Nephron progenitor cell (in vitro differentiated cells): ENCODE measurements at regions not wholly inside any gene's neighbourhood (a gene's known extent, or its start where the extent isn't known, plus 50 kb on each side); places are given as distances from the start of the nearest gene placed in this dataset.

Experiments used
- DNase-seq: peaks from one replicate; pipeline ENCODE4 v3.0.0; 2021
- H3K27ac Mint-ChIP-seq: 2 replicates; pipeline ENCODE4 v1.8.0; 2021; ENCODE audit warnings: mild to moderate bottlenecking, moderate library complexity, mixed read lengths
- H3K27me3 Mint-ChIP-seq: 2 replicates; pipeline ENCODE4 v1.8.0; 2021; ENCODE audit warnings: mild to moderate bottlenecking, low read depth, mixed read lengths; ENCODE audit not compliant: poor library complexity
- H3K36me3 Mint-ChIP-seq: 2 replicates; pipeline ENCODE4 v1.8.0; 2021; ENCODE audit warnings: low read depth, mixed read lengths
- H3K4me1 Mint-ChIP-seq: 2 replicates; pipeline ENCODE4 v1.8.0; 2021; ENCODE audit warnings: mixed read lengths
- H3K4me3 Mint-ChIP-seq: 2 replicates; pipeline ENCODE4 v1.8.0; 2021; ENCODE audit warnings: mild to moderate bottlenecking, moderate library complexity, mixed read lengths
- H3K9me3 Mint-ChIP-seq: 2 replicates; pipeline ENCODE4 v1.8.0; 2021; ENCODE audit warnings: mild to moderate bottlenecking, moderate library complexity, mixed read lengths
- CTCF ChIP-seq: fragments of 200-600 bp; sonication (generic); IDR thresholded peaks from 2 replicates; pipeline ENCODE4 v1.5.0; 2021; ENCODE audit warnings: antibody characterized with exemption

- peaks cover 4% of the 10 kb centered on the region for H3K27me3 Mint-ChIP-seq
- peaks cover 30% of the 10 kb centered on the region for H3K36me3 Mint-ChIP-seq
- H3K4me3 Mint-ChIP-seq: no peak overlapping the region
- DNase-seq: no peak
- no peak for TF ChIP-seq CTCF
- peaks cover 45% of the 10 kb centered on the region for H3K9me3 Mint-ChIP-seq
- H3K27ac Mint-ChIP-seq: no peak overlapping the region
- H3K4me1 Mint-ChIP-seq: peaks cover 6% of the 10 kb centered on the region
Measured at GRCh38 chr9:20015427-20015931, 226.6 kb upstream of the SLC24A2 start.

DNA sequence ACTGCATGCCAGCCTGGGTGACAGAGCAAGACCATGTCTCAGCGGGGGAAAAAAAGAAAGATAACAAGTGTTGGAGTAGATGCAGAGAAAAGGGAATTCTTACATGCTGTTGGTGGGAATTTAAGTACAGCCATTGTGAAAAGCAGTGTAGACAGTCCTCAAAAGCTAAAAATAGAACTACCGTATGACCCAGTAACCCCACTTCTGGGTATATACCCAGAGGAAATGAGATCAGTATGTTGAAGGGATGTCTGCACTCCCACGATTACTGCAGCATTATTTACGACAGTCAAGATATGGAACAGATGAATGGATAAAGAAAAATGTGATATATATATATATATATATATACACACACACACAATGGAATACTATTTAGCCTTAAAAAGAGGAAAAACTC lies 225.3 kb upstream of the SLC24A2 start:
- no peak overlapping the region for H3K27ac Mint-ChIP-seq
- no peak for TF ChIP-seq CTCF
- peaks cover 38% of the 10 kb centered on the region for H3K9me3 Mint-ChIP-seq
- H3K36me3 Mint-ChIP-seq: peaks cover 30% of the 10 kb centered on the region
- H3K4me3 Mint-ChIP-seq: no peak overlapping the region
- peaks cover 6% of the 10 kb centered on the region for H3K4me1 Mint-ChIP-seq
- peaks cover 4% of the 10 kb centered on the region for H3K27me3 Mint-ChIP-seq
- DNase-seq: no peak

GRCh38 chr9:20012232-20012631 lies 223.4 kb upstream of the SLC24A2 start:
- H3K27ac Mint-ChIP-seq: no peak overlapping the region
- peaks cover 6% of the 10 kb centered on the region for H3K4me1 Mint-ChIP-seq
- TF ChIP-seq CTCF: no peak
- H3K27me3 Mint-ChIP-seq: no peaks in the 10 kb centered on the region
- H3K36me3 Mint-ChIP-seq: peaks cover 30% of the 10 kb centered on the region
- no peak overlapping the region for H3K4me3 Mint-ChIP-seq
- DNase-seq: no peak
- H3K9me3 Mint-ChIP-seq: peaks cover 38% of the 10 kb centered on the region

DNA sequence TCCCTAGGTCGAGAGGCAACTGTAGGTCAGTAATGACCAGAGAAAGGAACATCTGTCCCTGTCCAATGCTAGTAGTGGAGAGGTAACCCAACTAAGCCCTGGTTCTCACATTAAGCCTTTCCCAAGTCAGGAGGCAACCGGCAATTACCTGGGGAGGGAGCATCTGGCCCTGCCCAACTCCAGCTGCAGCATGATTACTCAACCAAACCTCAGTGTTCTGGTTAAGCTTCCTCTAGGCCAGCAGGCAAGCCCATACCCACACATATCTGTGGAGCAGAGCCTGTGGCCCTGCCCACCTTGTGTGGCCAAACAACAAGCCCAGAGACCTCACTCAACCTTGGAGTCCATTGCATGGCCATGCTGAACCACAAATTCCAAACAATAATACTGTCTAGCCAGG lies 220.8 kb upstream of the SLC24A2 start:
- DNase-seq: no peak
- H3K36me3 Mint-ChIP-seq: peaks cover 26% of the 10 kb centered on the region
- no peaks in the 10 kb centered on the region for H3K27me3 Mint-ChIP-seq
- H3K9me3 Mint-ChIP-seq: peaks cover 29% of the 10 kb centered on the region
- no peak overlapping the region for H3K4me3 Mint-ChIP-seq
- no peaks in the 10 kb centered on the region for H3K4me1 Mint-ChIP-seq
- no peak overlapping the region for H3K27ac Mint-ChIP-seq
- TF ChIP-seq CTCF: no peak

DNA sequence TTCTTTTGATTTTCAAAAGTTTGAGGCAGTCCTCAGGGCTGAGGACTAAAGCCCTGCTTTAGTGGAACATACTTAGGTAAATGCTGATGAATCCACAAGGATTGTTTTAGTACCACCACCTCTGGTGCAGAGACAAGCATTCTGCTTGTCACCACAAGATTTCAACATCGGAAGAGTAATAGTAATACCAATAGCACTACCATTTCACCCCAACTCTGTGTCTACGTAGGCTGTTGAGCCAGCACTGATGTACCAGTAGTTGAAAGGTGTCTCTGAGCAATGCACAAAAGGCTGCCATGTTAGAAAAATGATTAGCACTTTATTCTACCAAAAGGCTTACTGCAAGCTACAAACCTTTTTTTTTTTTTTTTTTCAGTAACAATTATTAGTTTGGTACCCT lies 213.2 kb upstream of the SLC24A2 start:
- Mint-ChIP-seq H3K4me1 (peaks cover 42% of the 10 kb centered on the region), H3K27ac (no peak overlapping the region), H3K36me3 (no peaks in the 10 kb centered on the region), H3K9me3 (no peaks in the 10 kb centered on the region), H3K27me3 (no peaks in the 10 kb centered on the region), H3K4me3 (no peak overlapping the region)
- TF ChIP-seq CTCF: no peak
- no peak for DNase-seq

DNA sequence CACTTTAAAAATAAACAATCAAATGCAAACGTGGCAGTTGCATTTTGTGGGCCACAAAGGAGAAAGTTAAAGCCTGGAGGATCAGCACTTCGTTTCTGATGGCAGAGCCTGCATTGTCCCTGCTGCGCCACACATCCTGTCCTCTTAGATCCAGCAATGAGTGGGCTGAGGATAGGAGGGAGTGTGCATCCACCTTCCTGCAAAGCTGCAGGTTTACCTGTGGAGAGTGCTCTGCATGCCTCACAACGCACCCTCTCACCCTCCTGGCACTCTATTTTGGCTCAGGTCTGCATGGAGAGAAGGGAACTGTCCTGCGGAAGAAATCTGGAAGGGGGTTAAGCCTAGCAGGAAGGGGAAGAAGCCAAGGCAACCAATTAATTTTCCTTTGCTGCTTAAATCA lies 212.2 kb upstream of the SLC24A2 start:
- H3K4me3 Mint-ChIP-seq: no peak overlapping the region
- H3K9me3 Mint-ChIP-seq: no peaks in the 10 kb centered on the region
- no peak for DNase-seq
- H3K27me3 Mint-ChIP-seq: no peaks in the 10 kb centered on the region
- no peak for TF ChIP-seq CTCF
- no peaks in the 10 kb centered on the region for H3K36me3 Mint-ChIP-seq
- H3K27ac Mint-ChIP-seq: no peak overlapping the region
- H3K4me1 Mint-ChIP-seq: peaks cover 47% of the 10 kb centered on the region
